ENCODE measurements at regions not wholly inside any gene's neighbourhood (a gene's known extent, or its start where the extent isn't known, plus 50 kb on each side); places are given as distances from the start of the nearest gene placed in this dataset.
A peak's percentile ranks its signal among the peaks of the same experiment; 100 is the strongest.

DNA sequence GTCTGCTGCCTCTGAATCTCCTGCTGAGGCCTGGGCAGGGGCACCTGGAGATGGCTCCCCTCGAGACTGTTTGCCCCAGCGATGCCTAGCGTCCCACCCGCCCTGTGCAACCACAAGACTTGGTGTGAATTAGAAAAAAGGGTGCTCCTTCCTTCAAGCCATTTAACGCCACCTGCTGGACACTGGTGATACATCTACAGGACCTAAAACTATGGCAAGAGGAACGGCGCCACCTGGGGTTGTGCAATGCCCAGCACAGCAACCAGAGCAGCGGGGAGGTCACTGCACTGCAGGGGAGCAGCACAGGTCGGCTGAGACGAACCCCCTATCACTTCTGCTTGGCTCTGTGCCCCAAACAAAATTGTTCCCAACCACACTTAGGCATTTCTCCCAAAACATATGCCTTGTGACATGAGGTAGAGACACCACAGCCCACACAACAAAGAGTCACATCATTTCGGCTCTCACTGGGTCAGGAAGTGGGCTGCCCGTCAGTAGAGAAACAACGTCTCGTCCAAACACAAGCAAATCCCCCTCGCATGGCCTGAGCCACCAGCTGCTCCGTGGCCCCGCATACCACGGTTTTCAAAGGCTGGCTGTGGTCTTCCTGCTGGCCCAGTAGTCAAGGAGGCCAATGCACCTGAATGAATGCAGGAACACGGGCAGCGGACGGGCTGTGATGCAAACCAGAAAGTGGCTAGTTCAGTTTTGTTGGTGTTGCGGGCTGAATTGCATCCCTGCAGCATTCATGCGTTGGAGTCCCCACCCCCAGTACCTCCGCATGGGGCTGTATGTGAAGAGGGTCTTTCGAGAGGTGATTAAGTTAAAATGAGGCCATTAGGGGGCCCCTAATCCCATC is 171.9 kb downstream of the SHANK2 start:
- ATAC-seq (peak in 1 of 4 donors; percentile 58), DNase-seq (no peak)
- Histone ChIP-seq H3K4me3 (no peak overlapping the region), H3K9me3 (no peaks in the 10 kb centered on the region), H3K27me3 (ENCODE audit: insufficient read depth in 3 of 3, low read length in 2 of 3) (peaks cover 0 to 4% (median 0%) of the 10 kb centered on the region in 3 donors), H3K27ac (no peak overlapping the region), H3K4me1 (no peaks in the 10 kb centered on the region), H3K36me3 (ENCODE audit: insufficient read depth in 1 of 2, low read depth in 1 of 2) (no peaks in the 10 kb centered on the region)
- TF ChIP-seq, protein P1, sequence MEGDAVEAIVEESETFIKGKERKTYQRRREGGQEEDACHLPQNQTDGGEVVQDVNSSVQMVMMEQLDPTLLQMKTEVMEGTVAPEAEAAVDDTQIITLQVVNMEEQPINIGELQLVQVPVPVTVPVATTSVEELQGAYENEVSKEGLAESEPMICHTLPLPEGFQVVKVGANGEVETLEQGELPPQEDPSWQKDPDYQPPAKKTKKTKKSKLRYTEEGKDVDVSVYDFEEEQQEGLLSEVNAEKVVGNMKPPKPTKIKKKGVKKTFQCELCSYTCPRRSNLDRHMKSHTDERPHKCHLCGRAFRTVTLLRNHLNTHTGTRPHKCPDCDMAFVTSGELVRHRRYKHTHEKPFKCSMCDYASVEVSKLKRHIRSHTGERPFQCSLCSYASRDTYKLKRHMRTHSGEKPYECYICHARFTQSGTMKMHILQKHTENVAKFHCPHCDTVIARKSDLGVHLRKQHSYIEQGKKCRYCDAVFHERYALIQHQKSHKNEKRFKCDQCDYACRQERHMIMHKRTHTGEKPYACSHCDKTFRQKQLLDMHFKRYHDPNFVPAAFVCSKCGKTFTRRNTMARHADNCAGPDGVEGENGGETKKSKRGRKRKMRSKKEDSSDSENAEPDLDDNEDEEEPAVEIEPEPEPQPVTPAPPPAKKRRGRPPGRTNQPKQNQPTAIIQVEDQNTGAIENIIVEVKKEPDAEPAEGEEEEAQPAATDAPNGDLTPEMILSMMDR (IDR thresholded peaks at IDR 0.05) = peak; percentile 39
- WGBS, 3 donors = 49 to 64% (median 51%) methylated on average over 25 of the region's 25 CpGs
- intact Hi-C loops (cut with DNase I) = no loop called here

DNA sequence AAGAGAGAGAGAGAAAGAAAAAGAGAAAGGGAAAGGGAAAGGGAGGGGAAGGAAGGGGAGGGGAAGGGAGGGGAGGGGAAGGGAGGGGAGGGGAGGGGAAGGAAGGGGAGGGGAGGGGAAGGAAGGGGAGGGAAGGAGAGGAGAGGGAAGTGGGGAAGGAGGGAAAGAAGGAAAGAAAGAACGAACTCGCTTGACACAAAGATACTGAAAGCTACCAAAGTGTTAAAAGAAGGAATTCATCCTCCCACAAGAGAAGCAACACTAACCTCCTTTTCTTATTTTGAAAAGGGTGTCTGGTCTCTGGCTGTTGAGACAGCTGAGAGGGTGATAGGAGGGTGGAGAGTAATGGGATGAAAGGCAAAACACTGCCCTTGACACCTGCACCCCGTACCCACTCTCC is 172.6 kb downstream of the SHANK2 start:
- TF ChIP-seq, protein P1 (IDR thresholded peaks at IDR 0.05) = no peak
- ATAC-seq (no peak), DNase-seq (no peak)
- intact Hi-C loops (cut with DNase I) = no loop called here
- Histone ChIP-seq H3K9me3 (no peaks in the 10 kb centered on the region), H3K4me1 (no peaks in the 10 kb centered on the region), H3K36me3 (ENCODE audit: insufficient read depth in 1 of 2, low read depth in 1 of 2) (no peaks in the 10 kb centered on the region), H3K27me3 (ENCODE audit: insufficient read depth in 3 of 3, low read length in 2 of 3) (peaks cover 0 to 4% (median 0%) of the 10 kb centered on the region in 3 donors), H3K27ac (no peak overlapping the region), H3K4me3 (no peak overlapping the region)
- 73 to 80% (median 75%) methylated on average over 3 of the region's 3 CpGs for WGBS, 3 donors

DNA sequence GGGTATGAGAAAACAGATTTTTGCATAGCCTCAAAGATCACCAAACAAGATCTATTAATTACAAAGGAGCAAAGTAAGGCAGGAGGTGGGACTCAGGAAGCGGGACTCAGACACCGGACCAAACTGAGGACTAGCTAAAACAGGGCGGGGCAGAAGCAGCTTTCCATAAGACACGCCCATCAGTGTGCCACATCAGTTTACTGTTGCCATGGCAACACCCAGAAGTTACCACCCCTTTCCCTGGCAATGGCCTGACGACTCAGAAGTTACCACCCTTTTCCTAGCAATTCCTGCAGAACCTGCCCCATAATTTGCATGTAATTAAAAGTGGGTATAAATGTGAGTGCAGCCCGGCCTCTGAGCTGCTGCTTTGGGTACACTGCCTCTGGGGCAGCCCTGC is 173.9 kb downstream of the SHANK2 start:
- intact Hi-C loops (cut with DNase I) = no loop called here
- Histone ChIP-seq H3K27ac (no peak overlapping the region), H3K36me3 (ENCODE audit: insufficient read depth in 1 of 2, low read depth in 1 of 2) (no peaks in the 10 kb centered on the region), H3K27me3 (ENCODE audit: insufficient read depth in 3 of 3, low read length in 2 of 3) (peaks cover 0 to 4% (median 0%) of the 10 kb centered on the region in 3 donors), H3K4me3 (no peak overlapping the region), H3K9me3 (no peaks in the 10 kb centered on the region), H3K4me1 (no peaks in the 10 kb centered on the region)
- ATAC-seq = no peak
- TF ChIP-seq, protein P1 (IDR thresholded peaks at IDR 0.05) = no peak
- no peak for DNase-seq
- 76 to 82% (median 77%) methylated on average over 6 of the region's 6 CpGs for WGBS, 3 donors

DNA sequence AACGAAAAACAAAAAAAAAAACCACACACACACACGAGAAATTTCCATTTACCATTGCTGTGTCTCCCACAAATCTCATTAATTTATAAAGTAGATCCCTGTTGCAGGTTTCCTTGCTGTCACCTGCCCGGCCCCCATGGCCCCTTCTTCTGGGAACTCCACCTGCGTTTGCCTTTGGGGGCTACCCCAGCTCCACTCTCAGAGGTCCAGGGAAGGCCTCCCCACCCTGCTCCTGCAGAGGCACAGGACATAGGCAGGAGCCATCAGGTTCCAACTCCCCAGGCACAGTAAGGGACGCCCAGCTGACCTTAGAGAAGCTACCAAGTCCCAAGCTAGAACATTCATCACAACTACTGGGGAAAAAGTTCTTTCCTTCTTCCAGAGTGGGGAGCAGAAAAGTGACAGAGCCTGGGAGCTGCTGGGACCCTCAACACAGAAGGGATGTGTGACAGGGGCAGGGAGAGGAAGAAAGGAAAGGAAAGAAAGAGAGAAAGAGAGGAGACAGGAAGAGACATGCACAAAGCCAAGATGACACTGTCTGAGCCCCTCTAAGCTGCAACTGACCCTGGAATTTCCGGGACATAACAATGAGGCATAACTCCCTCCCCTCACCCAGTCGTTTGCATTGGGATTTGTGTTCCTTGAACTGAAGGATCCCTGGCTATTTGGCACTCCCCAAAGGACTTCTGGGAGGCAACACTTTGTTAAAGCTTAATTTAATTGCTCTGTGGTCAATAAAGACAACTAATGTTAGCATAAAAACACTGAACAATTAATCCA is 175.7 kb downstream of the SHANK2 start:
- no peak for DNase-seq
- peaks cover 0 to 4% (median 0%) of the 10 kb centered on the region in 3 donors for H3K27me3 ChIP-seq (ENCODE audit: insufficient read depth in 3 of 3, low read length in 2 of 3)
- no peaks in the 10 kb centered on the region for H3K36me3 ChIP-seq (ENCODE audit: insufficient read depth in 1 of 2, low read depth in 1 of 2)

More for the DNA sequence above, 175.7 kb downstream of the SHANK2 start:
- Histone ChIP-seq H3K27ac (no peak overlapping the region), H3K4me3 (no peak overlapping the region), H3K4me1 (no peaks in the 10 kb centered on the region), H3K9me3 (no peaks in the 10 kb centered on the region)
- intact Hi-C loops (cut with DNase I) = no loop called here
- WGBS, 3 donors = 62 to 67% (median 62%) methylated on average over 7 of the region's 7 CpGs
- TF ChIP-seq, protein P1 (IDR thresholded peaks at IDR 0.05) = no peak
- ATAC-seq = no peak
